Fibroblast of lung (primary cell): ENCODE measurements at regions not wholly inside any gene's neighbourhood (a gene's known extent, or its start where the extent isn't known, plus 50 kb on each side); places are given as distances from the start of the nearest gene placed in this dataset.

Experiments used
- DNase-seq, 2 donors: peaks; one replicate each; pipeline versions ENCODE4 v3.0.0 to v3.0.0-alpha.2; 2010; ENCODE audit warnings: low read depth in 2 of 2
- H2AFZ ChIP-seq: 2 replicates; pipeline ENCODE4 v1.5.1; 2012; ENCODE audit warnings: low read length, control low read depth, inconsistent platforms
- H3K27ac ChIP-seq: 2 replicates; pipeline ENCODE4 v1.5.1; 2011; ENCODE audit warnings: low read length, control low read depth; ENCODE audit not compliant: insufficient read depth
- H3K27me3 ChIP-seq: 2 replicates; pipeline ENCODE4 v1.5.1; 2011; ENCODE audit warnings: mild to moderate bottlenecking, low read length; ENCODE audit not compliant: control insufficient read depth, insufficient read depth
- H3K36me3 ChIP-seq: 2 replicates; pipeline ENCODE4 v1.5.1; 2011; ENCODE audit warnings: low read length; ENCODE audit not compliant: control insufficient read depth, insufficient read depth
- H3K4me1 ChIP-seq: 2 replicates; pipeline ENCODE4 v1.5.1; 2011; ENCODE audit warnings: low read length; ENCODE audit not compliant: control insufficient read depth, insufficient read depth; ENCODE audit errors: extremely low read depth
- H3K4me2 ChIP-seq: 2 replicates; pipeline ENCODE4 v1.5.1; 2011; ENCODE audit warnings: low read length, control low read depth; ENCODE audit not compliant: insufficient read depth; ENCODE audit errors: extremely low read depth
- H3K4me3 ChIP-seq, 4 experiments: fragments of 200-600 bp in 1 of 4; sonication (generic) in 1 of 4; replicated peaks in 1 of 4; 2 replicates each; pipeline ENCODE4 v1.5.1; 2011 to 2016; ENCODE audit warnings: low read length in 4 of 4, low read depth in 3 of 4, mild to moderate bottlenecking in 3 of 4, control low read depth in 2 of 4, inconsistent platforms in 1 of 4, mixed read lengths in 1 of 4; ENCODE audit not compliant: insufficient read depth in 1 of 4; ENCODE audit errors: control extremely low read depth in 1 of 4
- H3K79me2 ChIP-seq: 2 replicates; pipeline ENCODE4 v1.5.1; 2012; ENCODE audit warnings: mild to moderate bottlenecking, low read length, inconsistent platforms; ENCODE audit not compliant: control insufficient read depth, insufficient read depth
- H3K9ac ChIP-seq: 2 replicates; pipeline ENCODE4 v1.5.1; 2011; ENCODE audit warnings: mild to moderate bottlenecking, low read length, control low read depth; ENCODE audit not compliant: insufficient read depth
- H3K9me3 ChIP-seq: 2 replicates; pipeline ENCODE4 v1.5.1; 2012; ENCODE audit warnings: low read depth, low read length; ENCODE audit not compliant: control insufficient read depth, insufficient read depth
- H4K20me1 ChIP-seq: 2 replicates; pipeline ENCODE4 v1.5.1; 2011; ENCODE audit warnings: low read length; ENCODE audit not compliant: control insufficient read depth, insufficient read depth; ENCODE audit errors: extremely low read depth
- EZH2 ChIP-seq: IDR thresholded peaks from 2 replicates; pipeline ENCODE4 v1.5.1; 2012; ENCODE audit warnings: low read length, control low read depth, mild to moderate bottlenecking; ENCODE audit errors: missing control alignments
- TF ChIP-seq, protein P1 (sequence below), 2 donors: IDR thresholded peaks in 1 of 2; conservative IDR thresholded peaks in 1 of 2; 1 replicate in 1 of 2; 2 replicates in 1 of 2; pipeline ENCODE4 v1.5.1; 2011 to 2012; ENCODE audit warnings: low read length in 2 of 2, control low read depth in 1 of 2, inconsistent platforms in 1 of 2, low read depth in 1 of 2, mild to moderate bottlenecking in 1 of 2

DNA sequence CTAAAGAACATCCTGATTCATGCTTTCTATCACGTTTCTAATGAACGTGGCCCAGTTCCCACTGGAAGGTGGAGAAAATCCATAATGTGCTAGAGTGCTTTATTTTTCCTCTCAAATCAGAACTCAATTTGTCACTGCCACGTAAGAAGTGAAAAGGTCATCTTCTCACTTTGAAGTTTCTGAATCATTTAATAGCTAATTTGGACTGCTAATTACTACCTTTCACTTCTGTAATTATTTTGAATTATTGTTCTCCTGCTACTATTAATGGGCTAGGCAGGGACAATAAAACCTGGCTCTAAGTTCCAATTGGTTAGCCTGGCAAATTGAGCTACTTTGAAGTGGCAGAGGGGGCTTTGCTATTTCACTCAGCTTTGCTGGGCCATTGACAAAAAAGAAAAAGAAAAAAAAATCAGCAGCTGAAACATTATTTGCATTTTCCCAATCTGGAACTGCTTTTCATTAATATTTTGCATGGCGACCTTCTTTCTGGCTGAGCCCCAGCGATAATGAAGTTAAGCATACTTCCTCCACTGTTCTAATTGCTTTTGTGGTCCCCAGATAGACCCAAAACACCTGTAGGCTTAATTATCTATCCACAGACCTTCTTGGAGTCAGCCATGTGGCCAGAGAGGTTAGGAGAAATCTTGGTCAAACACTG is 264.2 kb downstream of the SEC23IP start:
- H3K36me3 ChIP-seq: no peaks in the 10 kb centered on the region
- no peak overlapping the region for H3K4me2 ChIP-seq
- H3K4me3 ChIP-seq: no peak overlapping the region
- no peaks in the 10 kb centered on the region for H3K79me2 ChIP-seq
- H3K27me3 ChIP-seq: no peaks in the 10 kb centered on the region
- no peak overlapping the region for H2AFZ ChIP-seq
- H3K9me3 ChIP-seq: no peaks in the 10 kb centered on the region
- H3K4me1 ChIP-seq: no peaks in the 10 kb centered on the region
- no peak overlapping the region for H3K9ac ChIP-seq
- TF ChIP-seq, protein P1, sequence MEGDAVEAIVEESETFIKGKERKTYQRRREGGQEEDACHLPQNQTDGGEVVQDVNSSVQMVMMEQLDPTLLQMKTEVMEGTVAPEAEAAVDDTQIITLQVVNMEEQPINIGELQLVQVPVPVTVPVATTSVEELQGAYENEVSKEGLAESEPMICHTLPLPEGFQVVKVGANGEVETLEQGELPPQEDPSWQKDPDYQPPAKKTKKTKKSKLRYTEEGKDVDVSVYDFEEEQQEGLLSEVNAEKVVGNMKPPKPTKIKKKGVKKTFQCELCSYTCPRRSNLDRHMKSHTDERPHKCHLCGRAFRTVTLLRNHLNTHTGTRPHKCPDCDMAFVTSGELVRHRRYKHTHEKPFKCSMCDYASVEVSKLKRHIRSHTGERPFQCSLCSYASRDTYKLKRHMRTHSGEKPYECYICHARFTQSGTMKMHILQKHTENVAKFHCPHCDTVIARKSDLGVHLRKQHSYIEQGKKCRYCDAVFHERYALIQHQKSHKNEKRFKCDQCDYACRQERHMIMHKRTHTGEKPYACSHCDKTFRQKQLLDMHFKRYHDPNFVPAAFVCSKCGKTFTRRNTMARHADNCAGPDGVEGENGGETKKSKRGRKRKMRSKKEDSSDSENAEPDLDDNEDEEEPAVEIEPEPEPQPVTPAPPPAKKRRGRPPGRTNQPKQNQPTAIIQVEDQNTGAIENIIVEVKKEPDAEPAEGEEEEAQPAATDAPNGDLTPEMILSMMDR (conservative IDR thresholded peaks at IDR 0.05 in 1 of 2, IDR thresholded peaks at IDR 0.05 in 1 of 2; ENCODE audit: low read depth in 1 of 2, low read length in 2 of 2): no peak
- no peak for TF ChIP-seq EZH2
- no peaks in the 10 kb centered on the region for H4K20me1 ChIP-seq
- no peak overlapping the region for H3K27ac ChIP-seq
- DNase-seq: no peak

DNA sequence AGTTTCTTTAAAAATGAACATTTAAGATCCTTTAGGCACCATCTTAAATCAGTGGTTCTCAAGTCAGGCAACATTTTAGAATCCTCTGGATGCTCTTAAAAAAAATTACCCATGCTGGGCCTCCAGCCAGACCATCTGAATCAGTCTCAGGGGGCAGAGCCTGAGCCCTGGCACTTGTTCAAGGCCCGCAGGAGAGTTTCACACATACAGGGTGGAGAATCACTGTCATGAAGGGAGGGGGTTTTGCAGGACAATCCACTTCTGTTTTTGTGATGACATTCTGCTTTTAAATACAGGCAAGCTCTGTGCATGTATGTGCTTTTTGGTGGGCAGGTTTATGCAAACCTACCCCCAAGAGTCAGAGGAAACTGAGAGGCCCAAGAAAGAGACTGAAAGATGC is 268.6 kb downstream of the SEC23IP start:
- H3K4me1 ChIP-seq: no peaks in the 10 kb centered on the region
- H4K20me1 ChIP-seq: no peaks in the 10 kb centered on the region
- TF ChIP-seq, protein P1 (conservative IDR thresholded peaks at IDR 0.05 in 1 of 2, IDR thresholded peaks at IDR 0.05 in 1 of 2; ENCODE audit: low read depth in 1 of 2, low read length in 2 of 2): no peak
- TF ChIP-seq EZH2: no peak
- no peaks in the 10 kb centered on the region for H3K36me3 ChIP-seq
- no peak overlapping the region for H2AFZ ChIP-seq
- H3K79me2 ChIP-seq: no peaks in the 10 kb centered on the region
- DNase-seq: peak in 1 of 2 donors; percentile 23
- no peak overlapping the region for H3K9ac ChIP-seq
- H3K4me3 ChIP-seq: no peak overlapping the region
- no peak overlapping the region for H3K27ac ChIP-seq
- no peak overlapping the region for H3K4me2 ChIP-seq
- H3K9me3 ChIP-seq: no peaks in the 10 kb centered on the region
- no peaks in the 10 kb centered on the region for H3K27me3 ChIP-seq

DNA sequence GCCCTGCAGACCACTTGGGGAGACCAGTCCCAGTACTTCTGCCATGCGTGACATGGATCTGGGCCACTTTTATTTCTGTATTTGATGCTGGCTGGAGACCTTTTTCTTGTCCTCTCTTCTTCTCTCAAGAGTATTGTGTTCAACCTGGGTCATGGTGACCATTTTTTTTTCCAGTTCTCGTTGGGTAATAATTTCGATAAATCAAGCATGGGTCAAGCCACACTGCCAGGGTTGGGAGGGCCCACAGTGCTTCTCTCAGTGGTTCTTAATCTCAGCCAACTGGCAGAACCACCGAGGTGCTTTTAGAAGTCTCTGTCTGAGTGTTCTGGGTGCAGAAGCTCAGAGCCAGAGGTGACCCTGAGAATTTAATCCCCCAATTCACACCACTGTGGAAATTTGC is 269.9 kb downstream of the SEC23IP start:
- H3K79me2 ChIP-seq: no peaks in the 10 kb centered on the region
- H3K4me1 ChIP-seq: no peaks in the 10 kb centered on the region
- H3K36me3 ChIP-seq: no peaks in the 10 kb centered on the region
- no peak for TF ChIP-seq EZH2
- TF ChIP-seq, protein P1 (conservative IDR thresholded peaks at IDR 0.05 in 1 of 2, IDR thresholded peaks at IDR 0.05 in 1 of 2; ENCODE audit: low read depth in 1 of 2, low read length in 2 of 2): no peak
- H3K4me3 ChIP-seq: no peak overlapping the region
- no peak overlapping the region for H3K9ac ChIP-seq
- H3K27ac ChIP-seq: no peak overlapping the region
- H3K9me3 ChIP-seq: no peaks in the 10 kb centered on the region
- H3K27me3 ChIP-seq: no peaks in the 10 kb centered on the region
- DNase-seq: no peak
- no peak overlapping the region for H3K4me2 ChIP-seq
- no peaks in the 10 kb centered on the region for H4K20me1 ChIP-seq
- H2AFZ ChIP-seq: no peak overlapping the region
